ENCODE measurements at regions not wholly inside any gene's neighbourhood (a gene's known extent, or its start where the extent isn't known, plus 50 kb on each side); places are given as distances from the start of the nearest gene placed in this dataset.
"Not testable (repeated sequence)": the region's sequence is repeated elsewhere in the genome, so short reads cannot be mapped to it uniquely, and the experiment has no call there.

DNA sequence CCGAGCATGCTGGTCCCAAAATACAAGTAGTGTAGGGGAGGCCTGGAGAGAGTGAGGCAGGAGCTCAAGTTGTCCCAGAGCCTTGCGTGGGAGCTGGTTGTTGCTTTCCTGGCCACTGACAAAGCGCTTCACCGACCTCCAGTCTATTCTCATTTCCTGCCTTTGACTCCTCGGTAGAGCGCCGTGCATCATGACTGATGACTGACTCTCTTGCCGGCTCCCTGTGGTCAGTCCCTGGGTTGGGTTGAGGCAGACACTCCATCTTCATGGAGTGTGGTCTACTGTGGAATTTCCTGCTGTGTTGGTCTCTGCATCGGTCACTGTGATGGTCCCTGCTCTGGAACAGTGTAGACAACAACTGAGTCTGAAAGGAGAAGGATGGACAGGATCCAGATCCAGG, 175.1 kb upstream of the S1PR3 start:
- DNase-seq (ENCODE audit: low spot score), result no peak

DNA sequence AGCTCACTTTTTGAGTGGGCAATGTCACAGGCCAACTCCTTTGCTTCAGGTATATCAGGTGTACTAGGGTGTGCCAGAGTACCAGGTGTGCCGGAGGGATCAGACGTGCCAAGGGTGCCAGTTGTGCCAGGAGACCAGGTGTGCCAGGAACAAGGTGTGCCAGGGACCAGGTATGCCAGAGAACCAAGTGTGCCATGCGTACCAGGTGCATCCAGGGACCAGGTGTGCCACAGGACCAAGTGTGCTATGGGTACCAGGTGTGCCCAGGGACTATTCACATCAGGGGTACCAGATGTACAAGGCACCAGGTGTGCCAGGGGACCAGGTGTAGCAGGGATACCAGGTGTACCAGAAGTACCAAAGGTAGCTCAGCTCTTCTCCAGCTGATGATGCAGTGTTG, 174.7 kb upstream of the S1PR3 start:
- no peak for DNase-seq (ENCODE audit: low spot score)

DNA sequence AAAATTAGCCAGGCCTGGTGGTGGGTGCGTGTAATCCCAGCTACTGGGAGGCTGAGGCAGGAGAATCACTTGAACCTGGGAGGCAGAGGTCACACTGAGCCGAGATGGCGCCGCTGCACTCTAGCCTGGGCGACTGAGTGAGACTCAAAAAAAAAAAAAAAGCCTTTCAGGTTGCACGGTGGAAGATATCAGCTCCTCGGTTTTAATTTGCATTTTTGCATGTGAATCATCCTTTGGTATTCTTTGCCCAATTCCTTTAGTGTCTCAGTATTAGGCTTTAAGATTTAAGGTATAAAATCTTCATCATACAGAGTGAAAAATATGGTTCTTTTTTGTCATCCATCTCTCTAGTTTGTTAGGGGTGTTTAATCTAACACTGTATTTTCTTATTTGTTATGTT, 173.6 kb upstream of the S1PR3 start:
- no peak for DNase-seq (ENCODE audit: low spot score)

DNA sequence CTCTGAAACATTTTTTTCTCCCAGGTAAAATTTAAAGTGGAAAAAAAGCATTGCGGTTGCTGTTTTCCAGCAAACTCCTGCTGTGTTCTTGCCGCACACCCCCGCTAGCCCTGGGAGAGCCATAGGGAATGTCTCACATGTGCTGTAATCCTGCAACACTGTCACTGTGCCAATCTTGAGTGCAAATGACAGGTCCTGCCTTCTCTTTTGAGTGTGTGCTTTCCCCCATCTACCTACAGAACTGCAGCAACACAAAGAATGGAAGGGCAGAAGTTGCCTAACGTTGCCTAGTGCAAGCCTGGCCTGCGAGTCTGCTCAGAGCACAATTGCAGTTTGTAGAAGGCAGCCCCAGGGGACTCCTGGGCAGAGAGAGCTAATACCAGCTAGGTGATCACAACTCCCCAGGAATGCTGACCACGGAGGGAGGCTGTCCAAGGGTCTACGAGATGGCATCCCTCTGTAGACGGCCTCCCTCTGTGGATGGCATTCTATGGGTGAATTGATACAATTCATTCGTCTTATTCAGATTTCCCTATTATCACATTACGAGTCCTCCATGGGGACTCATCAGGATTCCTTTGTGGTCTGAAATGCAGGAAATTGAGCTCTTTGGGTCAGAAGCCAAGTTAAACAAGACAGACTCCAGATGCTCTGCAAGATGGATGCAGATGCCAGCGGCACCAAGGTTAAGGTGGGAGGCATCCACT, 172.6 kb upstream of the S1PR3 start:
- no peak for DNase-seq (ENCODE audit: low spot score)

DNA sequence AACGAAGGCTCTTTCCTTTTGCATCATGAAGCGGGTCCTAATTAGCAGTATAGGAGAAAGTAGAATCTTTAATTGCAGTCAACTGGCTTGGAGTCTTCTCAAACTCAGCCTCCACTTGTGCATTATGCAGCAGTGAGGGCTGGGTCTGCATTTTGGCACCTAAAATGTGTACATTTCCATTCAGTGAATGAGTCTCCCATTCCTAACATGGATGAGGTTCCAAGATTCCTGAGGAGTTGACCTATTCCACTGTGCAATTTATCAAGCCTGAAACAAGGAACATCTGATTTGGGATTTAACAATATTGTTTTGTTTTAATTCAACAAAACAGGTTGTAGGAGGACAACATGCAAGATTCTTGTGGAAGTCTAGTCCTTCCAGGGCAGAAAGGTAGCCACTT, 171.8 kb upstream of the S1PR3 start:
- no peak for DNase-seq (ENCODE audit: low spot score)

DNA sequence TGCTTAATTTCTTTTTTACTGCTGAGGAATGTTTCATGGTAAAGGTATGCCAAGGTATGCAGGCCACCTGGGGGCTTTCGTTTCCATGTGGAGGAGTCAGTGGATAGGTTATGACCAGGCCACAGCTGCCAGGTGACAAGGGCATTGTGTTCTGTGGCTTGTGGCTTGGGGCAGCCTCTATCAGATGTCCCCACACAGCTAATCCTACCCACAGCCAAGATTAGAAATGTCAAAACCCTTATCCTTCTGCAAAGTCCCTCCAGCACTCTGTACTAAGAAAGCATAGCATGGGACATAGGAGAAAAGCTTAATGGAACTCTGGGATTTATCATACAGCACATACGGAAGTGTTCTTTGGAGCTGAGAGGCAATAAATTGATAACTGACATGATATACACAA, 171.2 kb upstream of the S1PR3 start:
- DNase-seq (ENCODE audit: low spot score), result no peak

DNA sequence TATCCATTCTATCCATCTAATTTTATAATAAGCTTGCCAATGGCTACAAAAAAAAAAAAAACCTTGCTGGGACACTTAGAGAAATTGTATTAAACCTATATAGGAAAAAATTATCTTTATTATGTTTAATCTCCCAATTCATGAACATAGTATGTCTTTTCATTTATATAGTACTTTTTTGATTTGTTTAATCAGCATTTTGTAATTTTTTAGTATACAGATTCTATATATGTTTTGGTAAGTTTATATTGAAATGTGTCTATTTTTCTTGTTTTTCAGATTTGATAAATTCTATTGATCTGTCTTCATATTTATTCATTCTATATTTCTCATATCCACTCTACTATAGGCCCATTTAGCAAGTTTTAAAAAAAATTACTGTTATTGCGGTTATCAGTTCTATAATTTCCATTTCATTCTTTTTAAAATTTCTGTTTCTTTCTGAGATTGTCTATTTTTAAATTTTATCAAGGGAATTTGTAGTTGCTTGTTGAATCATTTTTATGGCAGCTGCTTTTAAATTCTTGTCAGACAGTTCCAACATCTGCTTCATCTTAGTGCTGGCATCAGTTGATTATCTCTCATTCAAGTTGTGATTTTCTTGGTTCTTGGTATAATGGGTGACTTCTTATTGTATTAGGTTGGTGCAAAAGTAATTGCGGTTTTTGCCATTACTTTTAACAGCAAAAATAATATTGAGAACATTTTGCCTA, 170.1 kb upstream of the S1PR3 start:
- DNase-seq (ENCODE audit: low spot score), result no peak

DNA sequence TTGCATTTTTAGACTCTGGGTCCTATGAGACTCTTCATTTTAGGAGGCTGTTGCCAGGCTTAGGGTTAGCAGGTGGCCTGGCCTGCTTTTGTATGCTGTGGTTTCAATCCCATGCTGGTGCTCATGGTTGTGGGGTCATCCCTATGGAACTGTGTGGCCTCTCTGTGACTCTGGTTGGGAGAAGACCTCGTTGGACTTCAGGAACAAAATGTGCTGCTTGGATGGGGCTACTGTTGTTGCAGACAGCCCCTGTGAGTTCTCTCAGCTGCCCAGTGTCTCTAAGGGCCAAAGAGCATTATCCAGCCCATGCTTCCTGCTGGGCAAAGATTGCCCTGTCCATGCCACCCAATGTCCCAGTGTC, 169.5 kb upstream of the S1PR3 start:
- DNase-seq (ENCODE audit: low spot score), result no peak

DNA sequence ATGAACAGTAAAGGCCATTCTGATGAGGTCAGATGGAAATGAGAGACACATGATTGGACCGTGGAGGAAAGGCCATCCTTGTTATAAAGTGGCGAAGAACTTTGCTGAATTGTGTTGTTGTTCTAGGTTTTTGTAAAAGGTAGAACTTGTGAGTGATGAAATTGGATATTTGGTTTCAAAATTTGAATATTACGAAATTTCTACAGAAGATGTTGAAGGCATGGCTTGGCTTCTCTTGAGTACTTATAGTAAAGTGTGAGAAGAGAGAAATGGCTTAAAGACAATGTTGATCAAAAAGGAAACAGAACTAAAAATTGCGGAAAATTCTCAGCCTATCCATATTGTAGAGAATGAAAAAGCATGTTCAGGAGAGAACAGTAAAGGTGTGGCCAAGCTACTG, 166.6 kb upstream of the S1PR3 start:
- DNase-seq (ENCODE audit: low spot score), result no peak

DNA sequence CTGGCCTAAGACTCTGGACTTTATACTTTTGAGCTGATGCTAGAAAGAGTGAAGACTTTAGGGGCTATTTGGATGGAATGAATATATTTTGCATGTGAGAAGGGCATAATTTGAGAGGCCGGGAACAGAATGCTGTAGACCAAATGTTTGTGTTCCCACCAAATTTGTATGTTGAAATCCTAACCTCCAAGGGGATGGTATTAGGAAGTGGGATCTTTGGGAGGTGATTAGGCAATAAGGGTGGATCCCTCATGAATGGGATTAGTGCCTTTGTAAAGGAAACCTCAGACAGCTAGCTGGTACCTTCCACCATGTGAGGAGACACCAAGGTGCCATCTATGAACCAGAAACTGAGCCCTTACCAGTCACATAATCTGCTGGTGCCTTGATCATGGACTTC, 165.1 kb upstream of the S1PR3 start:
- DNase-seq (ENCODE audit: low spot score), result no peak

DNA sequence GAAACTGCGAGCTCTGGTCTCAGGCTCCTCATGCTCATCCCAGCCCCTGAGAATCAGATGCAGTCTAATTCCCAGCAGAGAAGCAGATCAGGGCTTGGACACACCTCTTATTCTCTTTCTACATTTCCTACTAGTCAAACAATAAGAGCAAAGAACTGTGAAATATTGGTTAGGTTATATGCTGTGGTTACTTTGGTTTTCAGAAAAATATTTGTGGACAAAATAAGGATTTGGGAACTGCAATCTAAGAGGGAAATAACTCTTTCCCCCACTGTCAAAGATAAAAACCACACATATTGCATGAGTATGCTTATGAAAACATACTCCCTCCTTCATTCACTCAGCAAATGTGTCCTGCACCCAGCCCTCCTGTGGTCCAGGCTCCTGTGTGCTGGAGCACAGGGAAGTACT, 164.5 kb upstream of the S1PR3 start:
- no peak for DNase-seq (ENCODE audit: low spot score)

DNA sequence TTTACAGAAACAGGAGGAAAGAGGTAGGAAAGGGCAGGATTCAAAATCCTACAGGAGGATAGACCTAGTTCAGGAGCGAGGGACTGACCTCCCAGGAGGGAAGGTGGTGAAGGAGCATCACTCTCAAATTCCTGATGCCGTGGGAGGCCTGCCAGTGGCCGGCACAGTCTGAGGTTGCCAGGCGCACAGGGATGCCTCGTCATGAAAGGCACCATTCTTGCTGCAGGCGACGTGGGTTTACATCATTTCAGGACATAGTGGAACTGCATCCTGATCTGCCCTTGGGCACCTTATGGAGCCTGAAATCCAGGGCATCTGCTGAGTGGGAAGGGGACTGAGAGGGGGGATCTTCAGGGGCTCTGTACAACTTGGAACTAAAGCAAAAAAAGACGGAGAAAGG, 163.2 kb upstream of the S1PR3 start:
- no peak for DNase-seq (ENCODE audit: low spot score)

DNA sequence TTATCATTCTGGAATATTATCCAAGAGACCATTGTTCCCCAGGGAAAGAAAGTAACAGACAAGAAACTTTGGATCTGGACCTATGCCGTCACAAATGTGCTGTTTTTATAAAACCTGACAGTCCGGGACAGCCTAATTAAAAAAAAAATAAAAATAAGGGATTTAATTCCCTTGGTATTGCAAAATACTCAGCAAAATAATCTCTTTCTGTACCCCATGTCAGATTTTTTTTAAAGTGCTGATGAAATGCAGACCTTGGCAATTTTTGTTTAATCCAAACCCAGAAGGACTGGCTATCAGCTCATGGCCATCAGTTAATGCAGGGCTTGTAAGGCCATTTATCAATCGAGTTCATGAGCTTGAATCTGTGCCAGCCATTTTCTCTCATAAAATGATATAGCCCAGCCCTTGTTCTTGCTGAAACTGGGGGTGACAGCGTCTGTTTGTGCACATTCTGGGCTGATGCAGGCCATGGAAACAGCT, 162.7 kb upstream of the S1PR3 start:
- no peak for DNase-seq (ENCODE audit: low spot score)

DNA sequence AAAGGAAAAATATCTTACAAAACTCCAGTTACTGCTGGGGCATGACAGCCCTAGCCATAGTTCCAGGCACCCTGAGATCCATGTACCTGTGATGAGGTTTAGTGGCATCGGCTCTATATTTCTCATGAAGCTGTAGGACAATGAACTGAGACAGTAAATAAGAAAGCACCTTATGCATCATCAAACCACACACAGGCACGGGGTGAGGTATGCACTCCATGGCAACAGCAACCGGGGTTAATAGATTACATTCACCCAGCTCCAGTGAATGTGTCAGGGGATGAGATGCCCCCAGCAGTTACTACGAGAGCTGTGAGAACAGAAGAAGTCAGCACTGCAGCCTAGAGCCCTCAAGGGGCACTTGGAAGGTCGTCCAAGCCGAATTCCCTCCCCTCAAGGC, 162.0 kb upstream of the S1PR3 start:
- DNase-seq (ENCODE audit: low spot score), result no peak

DNA sequence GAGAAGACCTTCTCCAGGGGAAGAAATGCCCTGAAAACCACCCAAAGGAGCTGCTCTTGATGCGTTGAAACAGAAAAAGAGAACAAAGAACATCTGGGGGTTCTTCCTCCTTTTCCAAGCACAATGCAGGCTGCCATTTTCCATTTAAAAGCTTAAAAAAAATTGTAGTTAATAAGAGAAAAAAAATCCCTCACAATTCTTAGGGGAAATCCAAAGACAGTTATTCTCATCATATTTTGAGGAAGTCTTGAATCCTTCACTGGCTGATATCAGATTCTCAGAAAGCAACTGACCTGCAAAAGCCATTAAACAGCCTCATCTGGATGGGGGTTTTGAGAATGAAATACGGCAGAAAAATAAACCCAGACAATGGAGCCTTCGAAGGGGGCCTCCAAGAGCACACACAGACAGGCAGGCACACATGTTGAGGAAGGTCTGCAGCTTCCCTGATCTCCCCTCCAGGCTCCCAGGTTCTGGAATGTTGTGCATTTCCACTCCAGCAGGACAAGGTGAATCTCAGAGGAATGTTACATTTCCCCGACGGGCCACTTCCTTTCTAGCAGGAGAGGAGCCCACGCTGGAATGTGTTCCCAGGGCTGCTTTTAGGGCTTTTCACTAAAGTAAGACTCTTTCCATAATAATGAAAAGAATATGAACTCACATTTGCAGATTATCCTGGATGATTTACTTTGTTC, 159.4 kb upstream of the S1PR3 start:
- no peak for DNase-seq (ENCODE audit: low spot score)

DNA sequence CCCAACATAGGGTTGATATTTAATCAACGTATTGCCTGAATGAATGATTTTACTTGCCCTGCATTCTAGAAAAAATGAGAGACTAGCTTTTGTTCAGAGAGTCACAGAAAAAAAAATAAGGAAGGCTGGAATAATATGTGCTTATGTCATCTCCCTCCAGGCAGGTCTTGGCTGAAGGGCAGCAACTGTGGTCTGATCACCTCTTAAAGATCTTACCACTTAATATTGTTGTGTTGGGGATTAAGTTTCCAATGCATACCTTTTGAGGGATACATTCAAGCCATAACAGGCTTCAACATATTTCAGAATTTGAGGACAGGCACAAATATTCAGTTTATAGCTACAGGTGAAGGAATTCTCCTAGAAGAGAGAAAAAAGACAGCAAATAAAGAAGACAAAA, 157.3 kb upstream of the S1PR3 start:
- DNase-seq (ENCODE audit: low spot score), result no peak

DNA sequence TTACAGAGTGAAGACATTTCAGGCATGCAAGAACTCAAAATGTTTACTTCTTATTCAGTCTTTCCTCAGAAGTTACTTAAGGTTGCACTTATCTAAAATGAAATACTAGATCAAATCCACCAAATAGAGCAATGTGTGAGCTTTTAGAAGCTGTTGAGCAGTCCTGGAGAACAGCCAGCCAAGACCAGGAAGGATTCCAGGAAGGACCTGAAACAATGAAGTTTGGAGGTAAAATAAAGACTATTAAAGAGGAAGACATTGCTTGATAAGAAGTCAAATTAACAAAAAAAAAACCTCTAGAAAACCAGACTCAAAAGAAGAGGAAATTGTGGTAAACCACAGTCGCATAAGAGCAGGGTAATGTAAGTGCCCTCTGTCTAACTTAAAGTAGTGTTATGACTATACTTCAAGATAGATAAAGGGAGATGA, 156.2 kb upstream of the S1PR3 start:
- no peak for DNase-seq (ENCODE audit: low spot score)

DNA sequence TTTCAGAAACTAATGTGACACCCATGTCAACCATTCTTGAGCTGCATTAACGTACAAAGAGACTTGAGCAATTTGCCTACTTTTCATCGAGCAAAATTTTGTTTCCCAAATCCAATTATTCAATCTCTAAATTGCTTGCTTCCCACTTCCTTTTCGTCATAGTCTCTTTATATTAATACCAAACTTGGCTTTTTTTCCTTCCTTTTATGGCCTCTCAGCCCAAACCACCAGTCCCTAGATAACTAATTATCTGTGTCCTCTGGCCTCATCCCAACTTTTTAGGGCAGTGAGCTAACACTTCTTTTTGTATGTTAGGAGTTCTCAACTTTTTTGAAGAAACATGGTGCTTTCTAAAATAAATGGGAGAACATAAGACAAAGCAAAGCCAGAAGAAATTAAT, 155.5 kb upstream of the S1PR3 start:
- no peak for DNase-seq (ENCODE audit: low spot score)

DNA sequence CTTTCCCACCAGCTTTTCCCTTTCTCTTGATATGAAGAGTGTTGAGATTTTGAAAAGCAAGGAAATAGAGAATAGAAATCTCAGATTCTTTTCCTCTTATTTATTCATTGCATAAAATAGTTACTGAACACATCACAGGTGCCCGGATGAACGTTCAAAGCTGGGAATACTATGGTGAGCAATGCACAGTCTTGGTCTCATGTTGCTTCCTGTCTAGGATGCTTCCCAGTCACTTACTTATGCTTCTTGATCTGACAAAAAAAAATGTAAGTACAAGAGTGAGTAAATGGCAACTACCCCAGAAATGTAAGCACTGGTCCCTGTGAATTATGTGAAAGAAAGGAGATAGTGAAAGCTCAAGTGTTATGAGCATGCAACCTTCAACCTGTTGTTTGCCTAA, 153.5 kb upstream of the S1PR3 start:
- DNase-seq (ENCODE audit: low spot score), result no peak

DNA sequence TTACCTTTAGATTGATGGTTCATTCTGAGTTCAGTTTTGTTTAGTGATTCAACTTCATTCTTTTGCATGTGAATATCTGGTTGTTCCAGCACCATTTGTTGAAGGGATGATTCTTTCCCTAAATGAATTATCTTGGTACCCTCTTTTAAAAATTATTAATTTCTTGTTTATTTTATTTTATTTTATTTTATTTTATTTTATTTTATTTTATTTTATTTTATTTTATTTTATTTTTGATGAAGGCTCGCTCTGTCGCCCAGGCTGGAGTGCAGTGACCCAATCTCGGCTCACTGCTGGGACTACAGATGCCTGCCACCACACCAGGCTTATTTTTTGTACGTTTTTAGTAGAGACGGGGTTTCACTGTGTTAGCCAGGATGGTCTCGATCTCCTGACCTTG, 141.4 kb upstream of the S1PR3 start:
- not testable (repeated sequence) for DNase-seq (ENCODE audit: low spot score)

DNA sequence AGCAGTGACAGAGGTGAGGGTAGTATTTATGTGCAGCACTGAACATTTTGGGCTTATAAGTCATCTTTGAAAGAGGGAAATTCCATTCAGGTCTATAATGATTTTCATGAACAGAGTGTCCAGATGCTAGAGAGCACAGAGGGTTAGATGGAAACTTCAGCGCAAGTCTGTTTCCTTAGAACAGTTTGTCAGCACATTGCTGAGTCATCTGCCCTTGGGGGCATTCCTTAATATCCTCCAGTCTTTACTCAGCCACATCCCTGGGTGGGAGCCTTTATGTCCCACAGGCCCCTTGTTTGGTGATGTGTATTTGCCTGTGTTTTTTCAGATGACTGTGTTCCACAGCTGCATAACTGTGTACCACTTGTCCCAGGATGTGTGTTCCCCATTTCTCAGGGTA, 138.5 kb upstream of the S1PR3 start:
- no peak for DNase-seq (ENCODE audit: low spot score)

DNA sequence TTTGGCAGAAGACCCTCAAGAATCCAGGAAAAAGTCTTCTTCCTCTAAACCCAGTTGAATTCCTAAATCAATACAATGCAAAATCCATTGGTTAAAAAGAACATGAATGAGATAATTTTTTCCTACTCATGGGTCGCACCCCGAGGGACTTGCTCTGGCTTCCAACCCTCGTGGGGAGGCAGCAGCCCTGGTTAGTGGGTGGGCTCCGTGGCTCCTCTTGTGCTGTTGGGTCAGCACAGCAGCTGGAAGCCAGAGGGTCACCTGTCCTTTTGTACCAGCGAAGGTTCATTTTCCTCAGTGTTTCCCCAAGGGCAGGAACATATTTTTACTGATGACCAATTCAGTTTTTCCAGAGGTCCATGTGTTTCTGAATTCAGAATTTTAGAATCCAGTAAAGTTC, 120.6 kb upstream of the S1PR3 start:
- no peak for DNase-seq (ENCODE audit: low spot score)

DNA sequence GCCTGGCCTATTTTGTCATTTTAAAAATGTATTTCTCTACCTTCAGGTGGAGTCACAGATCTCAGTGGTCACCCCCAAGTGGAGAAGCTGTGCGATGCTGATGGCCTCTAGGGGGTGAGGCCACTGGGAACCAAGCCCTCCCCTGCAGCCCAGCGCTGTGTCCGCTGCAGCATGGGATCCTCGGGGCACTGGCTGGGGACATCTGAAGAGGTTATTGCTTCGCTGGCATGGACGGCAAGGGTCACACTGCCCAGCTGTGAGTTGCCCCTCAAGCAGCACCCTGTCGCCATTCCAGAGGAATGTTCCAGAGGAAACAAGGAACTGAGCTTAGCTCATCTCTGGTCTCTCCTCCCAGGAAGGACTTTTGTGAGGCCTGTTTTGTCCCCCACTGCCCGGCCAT, 119.6 kb upstream of the S1PR3 start:
- DNase-seq (ENCODE audit: low spot score), result no peak

Measured in mucosa of gallbladder (tissue), 1 donor.